HCT116 (cell line): ENCODE measurements at regions not wholly inside any gene's neighbourhood (a gene's known extent, or its start where the extent isn't known, plus 50 kb on each side); places are given as distances from the start of the nearest gene placed in this dataset.

Experiments used
- ATAC-seq: fragments of 200-7000 bp; cut with Tn5 transposase; 2 replicates; pipeline ENCODE4 v1.9.1; 2020; ENCODE audit warnings: mild to moderate bottlenecking, moderate library complexity
- BruUV-seq: library from RNA; stranded (reverse); fragments of 400-500 nt; replicated peaks from 2 replicates; lab custom pipeline; 2021; lab: Mats Ljungman, UMichigan
- CTCF ChIA-PET: fragments of 300-600 bp; sonication (Branson Sonifier 250); formaldehyde crosslinking; loops from one replicate; lab custom pipeline; 2021; ENCODE audit warnings: antibody characterized with exemption; lab: Charles Lee
- POLR2A ChIA-PET: fragments of 300-600, 350-600 bp; sonication (Branson Sonifier 250); formaldehyde crosslinking; loops from one replicate; lab custom pipeline; 2021; ENCODE audit warnings: antibody characterized with exemption; lab: Charles Lee
- RAD21 ChIA-PET, 2 experiments: fragments of 300-600 bp; sonication (Branson Sonifier 250); formaldehyde crosslinking; loops; one replicate each; lab custom pipeline; 2023; ENCODE audit warnings: low total read pairs in 2 of 2; ENCODE audit not compliant: uncharacterized antibody in 2 of 2, unreplicated experiment in 2 of 2, low non-redundant PET in 1 of 2; lab: Charles Lee
- DNase-seq: peaks from one replicate; pipeline ENCODE4 v3.0.0-alpha.2; 2010; ENCODE audit warnings: low read depth, low spot score
- H2AFZ ChIP-seq: fragments of 200-600 bp; shearing (Covaris generic), sonication (generic); 2 replicates; pipeline ENCODE4 v1.6.1; 2017; ENCODE audit warnings: low read depth, mixed run types, mixed read lengths, antibody characterized with exemption, low read length; ENCODE audit not compliant: poor library complexity, severe bottlenecking
- H3K27ac ChIP-seq: 2 replicates; pipeline ENCODE4 v1.5.1; 2012; ENCODE audit warnings: low read depth, low read length
- H3K27me3 ChIP-seq: fragments of 200-600 bp; sonication (generic); 2 replicates; pipeline ENCODE4 v1.6.1; 2016; ENCODE audit warnings: mixed run types, low read length, mixed read lengths; ENCODE audit not compliant: insufficient read depth
- H3K36me3 ChIP-seq, 2 experiments: fragments of 200-500 bp in 1 of 2; fragments of 200-600 bp in 1 of 2; sonication (Bioruptor generic) in 1 of 2; sonication (generic) in 1 of 2; 2 replicates each; pipeline versions ENCODE4 v1.5.1 to v1.6.1; 2014 to 2016; ENCODE audit warnings: low read length in 2 of 2, inconsistent platforms in 1 of 2, mixed read lengths in 1 of 2, mixed run types in 1 of 2; ENCODE audit not compliant: insufficient read depth in 2 of 2, control insufficient read depth in 1 of 2
- H3K4me1 ChIP-seq, 2 experiments: fragments of 200-600 bp in 1 of 2; sonication (generic) in 1 of 2; 2 replicates each; pipeline versions ENCODE4 v1.5.1 to v1.6.1; 2012 to 2017; ENCODE audit warnings: low read length in 2 of 2, inconsistent platforms in 1 of 2, mild to moderate bottlenecking in 1 of 2, mixed read lengths in 1 of 2, mixed run types in 1 of 2, moderate library complexity in 1 of 2; ENCODE audit not compliant: insufficient read depth in 2 of 2, control insufficient read depth in 1 of 2
- H3K4me2 ChIP-seq: fragments of 200-600 bp; sonication (generic); 2 replicates; pipeline ENCODE4 v1.6.1; 2017; ENCODE audit warnings: mixed run types, low read length, mixed read lengths
- H3K4me3 ChIP-seq, 2 experiments: fragments of 200-600 bp in 1 of 2; sonication (generic) in 1 of 2; replicated peaks in 1 of 2; 2 replicates each; pipeline ENCODE4 v1.5.1; 2011 to 2016; ENCODE audit warnings: low read length in 2 of 2, control low read depth in 1 of 2, low read depth in 1 of 2, mild to moderate bottlenecking in 1 of 2, mixed read lengths in 1 of 2, mixed run types in 1 of 2
- H3K79me2 ChIP-seq: fragments of 200-600 bp; sonication (generic); 2 replicates; pipeline ENCODE4 v1.6.1; 2017; ENCODE audit warnings: mild to moderate bottlenecking, mixed run types, low read length, moderate library complexity, mixed read lengths; ENCODE audit not compliant: insufficient read depth
- H3K9ac ChIP-seq: fragments of 200-600 bp; sonication (generic); 2 replicates; pipeline ENCODE4 v1.6.1; 2016; ENCODE audit warnings: low read length, mixed read lengths
- H3K9me2 ChIP-seq: fragments of 200-600 bp; sonication (generic), shearing (Covaris generic); 2 replicates; pipeline ENCODE4 v1.6.1; 2017; ENCODE audit warnings: mixed run types, mild to moderate bottlenecking, moderate library complexity; ENCODE audit not compliant: insufficient read depth
- H3K9me3 ChIP-seq, 2 experiments: fragments of 200-500 bp in 1 of 2; fragments of 200-600 bp in 1 of 2; sonication (Bioruptor generic) in 1 of 2; sonication (generic) in 1 of 2; 2 replicates each; pipeline ENCODE4 v1.6.1; 2014 to 2017; ENCODE audit warnings: low read length in 2 of 2, mixed read lengths in 2 of 2, inconsistent platforms in 1 of 2, low read depth in 1 of 2, mild to moderate bottlenecking in 1 of 2, mixed run types in 1 of 2, moderate library complexity in 1 of 2; ENCODE audit not compliant: control insufficient read depth in 1 of 2, insufficient read depth in 1 of 2
- H4K20me1 ChIP-seq: fragments of 200-600 bp; sonication (generic), shearing (Covaris generic); 2 replicates; pipeline ENCODE4 v1.6.1; 2017; ENCODE audit warnings: mixed run types, mild to moderate bottlenecking, moderate library complexity; ENCODE audit not compliant: insufficient read depth
- ATF3 ChIP-seq: IDR thresholded peaks from 2 replicates; pipeline ENCODE4 v1.6.1; 2012
- CBX3 ChIP-seq: IDR thresholded peaks from 2 replicates; pipeline ENCODE4 v1.6.1; 2012; ENCODE audit warnings: low read depth
- CEBPB ChIP-seq: IDR thresholded peaks from 2 replicates; pipeline ENCODE4 v1.6.1; 2012; ENCODE audit warnings: low read depth
- CTCF ChIP-seq, 3 experiments: fragments of 200-600 bp in 1 of 3; sonication (generic) in 1 of 3; IDR thresholded peaks in 2 of 3; conservative IDR thresholded peaks in 1 of 3; 2 replicates each; pipeline ENCODE4 v1.5.1; 2012 to 2017; ENCODE audit warnings: low read depth in 2 of 3, low read length in 2 of 3, antibody characterized with exemption in 1 of 3, borderline replicate concordance in 1 of 3, control low read depth in 1 of 3, mild to moderate bottlenecking in 1 of 3, mixed read lengths in 1 of 3, mixed run types in 1 of 3, moderate library complexity in 1 of 3; ENCODE audit not compliant: insufficient read depth in 1 of 3
- EGR1 ChIP-seq: IDR thresholded peaks from 2 replicates; pipeline ENCODE4 v1.6.1; 2012; ENCODE audit warnings: low read depth
- ELF1 ChIP-seq: IDR thresholded peaks from 2 replicates; pipeline ENCODE4 v1.6.1; 2012; ENCODE audit warnings: low read depth, borderline replicate concordance
- EZH2 ChIP-seq: fragments of 200-600 bp; sonication (generic); IDR thresholded peaks from 2 replicates; pipeline ENCODE4 v1.6.1; 2017; ENCODE audit warnings: antibody characterized with exemption, mixed run types
- EZH2phosphoT487 ChIP-seq: fragments of 200-600 bp; IDR thresholded peaks from 2 replicates; pipeline ENCODE4 v1.6.1; 2018; ENCODE audit warnings: antibody characterized with exemption, borderline replicate concordance
- FOSL1 ChIP-seq: IDR thresholded peaks from 2 replicates; pipeline ENCODE4 v1.6.1; 2012; ENCODE audit warnings: low read depth
- POLR2AphosphoS5 ChIP-seq: IDR thresholded peaks from 2 replicates; pipeline ENCODE4 v1.6.1; 2011; ENCODE audit warnings: mild to moderate bottlenecking, low read depth, low read length, moderate library complexity
- RAD21 ChIP-seq: IDR thresholded peaks from 2 replicates; pipeline ENCODE4 v1.6.1; 2012; ENCODE audit warnings: low read depth, mild to moderate bottlenecking
- REST ChIP-seq: IDR thresholded peaks from 2 replicates; pipeline ENCODE4 v1.6.1; 2012; ENCODE audit warnings: low read depth
- SIN3A ChIP-seq: IDR thresholded peaks from 2 replicates; pipeline ENCODE4 v1.6.1; 2012; ENCODE audit warnings: low read depth
- SP1 ChIP-seq: IDR thresholded peaks from 2 replicates; pipeline ENCODE4 v1.6.1; 2012; ENCODE audit warnings: low read depth
- SRF ChIP-seq: IDR thresholded peaks from 2 replicates; pipeline ENCODE4 v1.6.1; 2012; ENCODE audit warnings: low read depth
- TCF7L2 ChIP-seq: IDR thresholded peaks from 2 replicates; pipeline ENCODE4 v1.7.0; 2011; ENCODE audit warnings: borderline replicate concordance, inconsistent platforms; ENCODE audit not compliant: insufficient read depth, insufficient read length; ENCODE audit errors: extremely low read depth
- YY1 ChIP-seq: IDR thresholded peaks from 2 replicates; pipeline ENCODE4 v1.6.1; 2011; ENCODE audit warnings: low read length, low read depth, moderate library complexity, mild to moderate bottlenecking; ENCODE audit not compliant: insufficient replicate concordance; ENCODE audit errors: extremely low read depth
- ZBTB33 ChIP-seq: IDR thresholded peaks from 2 replicates; pipeline ENCODE4 v1.6.1; 2011; ENCODE audit warnings: mild to moderate bottlenecking, low read length, moderate library complexity; ENCODE audit not compliant: insufficient replicate concordance; ENCODE audit errors: extremely low read depth
- ZFX ChIP-seq: fragments of 450-650 bp; IDR thresholded peaks from 2 replicates; pipeline ENCODE4 v1.6.1; 2017
- ZNF274 ChIP-seq: fragments of 200-500 bp; sonication (Bioruptor generic); IDR thresholded peaks from 2 replicates; pipeline ENCODE4 v1.6.1; 2014; ENCODE audit warnings: mild to moderate bottlenecking, low read depth, low read length, inconsistent platforms
- intact Hi-C: fragments of 100-400 bp; cut with micrococcal nuclease; formaldehyde crosslinking; loops from 2 replicates; pipeline ENCODE4 v1.10.0; 2022

GRCh38 chr11:109847621-109848020 lies 245.6 kb upstream of the ZC3H12C start:
- H3K27ac ChIP-seq: no peak overlapping the region
- no peak overlapping the region for H3K9ac ChIP-seq
- TF ChIP-seq REST (no peak), POLR2AphosphoS5 (no peak), CEBPB (no peak), SP1 (no peak), SIN3A (no peak), ZNF274 (no peak), CTCF (IDR thresholded peaks at IDR 0.05 in 2 of 3, conservative IDR thresholded peaks at IDR 0.05 in 1 of 3; ENCODE audit: borderline replicate concordance in 1 of 3, insufficient read depth in 1 of 3, low read depth in 2 of 3, low read length in 2 of 3) (no peak), ELF1 (no peak), TCF7L2 (no peak), EGR1 (no peak), RAD21 (no peak), ZFX (no peak), EZH2 (no peak), YY1 (no peak), SRF (no peak), CBX3 (no peak), ZBTB33 (no peak), EZH2phosphoT487 (no peak), ATF3 (no peak), FOSL1 (no peak)
- H3K79me2 ChIP-seq: no peaks in the 10 kb centered on the region
- no peak overlapping the region for H3K4me3 ChIP-seq
- H3K36me3 ChIP-seq: no peaks in the 10 kb centered on the region
- no TSS peak for BruUV-seq
- H3K9me2 ChIP-seq: no peaks in the 10 kb centered on the region
- ChIA-PET POLR2A (no interaction called here), RAD21 (no interaction called here), CTCF (no interaction called here)
- H2AFZ ChIP-seq: no peak overlapping the region
- intact Hi-C loops: no loop called here
- no peaks in the 10 kb centered on the region for H3K9me3 ChIP-seq
- DNase-seq (no peak), ATAC-seq (no peak)
- H3K4me1 ChIP-seq: peaks cover 12 to 17% of the 10 kb centered on the region in 2 experiments
- H3K27me3 ChIP-seq: no peaks in the 10 kb centered on the region
- no peaks in the 10 kb centered on the region for H4K20me1 ChIP-seq
- H3K4me2 ChIP-seq: no peak overlapping the region
